ENCODE measurements at regions not wholly inside any gene's neighbourhood (a gene's known extent, or its start where the extent isn't known, plus 50 kb on each side); places are given as distances from the start of the nearest gene placed in this dataset.

- no peak overlapping the region for H3K4me3 ChIP-seq
- H3K27ac ChIP-seq = no peak overlapping the region
- no peaks in the 10 kb centered on the region for H3K9me3 ChIP-seq
These were observed 77.6 kb upstream of the PARP11 start for GRCh38 chr12:3950714-3951320.

GRCh38 chr12:3947781-3948180, 74.6 kb upstream of the PARP11 start:
- no peak for TF ChIP-seq POLR2AphosphoS5 (IDR thresholded peaks at IDR 0.05; ENCODE audit: insufficient read depth in 1 of 2, low read depth in 1 of 2)

More at GRCh38 chr12:3950714-3951320, 77.6 kb upstream of the PARP11 start:
- intact Hi-C loops (cut with DNase I) = no loop called here
- H3K27me3 ChIP-seq = no peaks in the 10 kb centered on the region
- DNase-seq (ENCODE audit: extremely low spot score in 2 of 2) = no peak
- TF ChIP-seq POLR2A (IDR thresholded peaks at IDR 0.05) (no peak), POLR2AphosphoS5 (IDR thresholded peaks at IDR 0.05; ENCODE audit: insufficient read depth in 1 of 2, low read depth in 1 of 2) (no peak), CTCF (IDR thresholded peaks at IDR 0.05) (no peak)
- H3K36me3 ChIP-seq = no peaks in the 10 kb centered on the region
- no peaks in the 10 kb centered on the region for H3K4me1 ChIP-seq

GRCh38 chr12:3945671-3946070, 72.5 kb upstream of the PARP11 start:
- Histone ChIP-seq H3K4me3 (no peak overlapping the region), H3K4me1 (no peaks in the 10 kb centered on the region), H3K27me3 (no peaks in the 10 kb centered on the region), H3K9me3 (no peaks in the 10 kb centered on the region), H3K27ac (no peak overlapping the region), H3K36me3 (no peaks in the 10 kb centered on the region)
- TF ChIP-seq CTCF (IDR thresholded peaks at IDR 0.05) (no peak), POLR2AphosphoS5 (IDR thresholded peaks at IDR 0.05; ENCODE audit: insufficient read depth in 1 of 2, low read depth in 1 of 2) (no peak), POLR2A (IDR thresholded peaks at IDR 0.05) (no peak)
- intact Hi-C loops (cut with DNase I) = no loop called here
- DNase-seq (ENCODE audit: extremely low spot score in 2 of 2) = no peak

More at GRCh38 chr12:3947781-3948180, 74.6 kb upstream of the PARP11 start:
- no peaks in the 10 kb centered on the region for H3K36me3 ChIP-seq
- no peaks in the 10 kb centered on the region for H3K4me1 ChIP-seq
- no peak for DNase-seq (ENCODE audit: extremely low spot score in 2 of 2)
- intact Hi-C loops (cut with DNase I) = no loop called here
- no peak overlapping the region for H3K27ac ChIP-seq
- H3K9me3 ChIP-seq = no peaks in the 10 kb centered on the region
- H3K27me3 ChIP-seq = no peaks in the 10 kb centered on the region
- H3K4me3 ChIP-seq = no peak overlapping the region

GRCh38 chr12:3944620-3945019, 71.4 kb upstream of the PARP11 start:
- Histone ChIP-seq H3K27ac (no peak overlapping the region), H3K9me3 (no peaks in the 10 kb centered on the region), H3K4me3 (no peak overlapping the region), H3K27me3 (no peaks in the 10 kb centered on the region), H3K36me3 (no peaks in the 10 kb centered on the region), H3K4me1 (no peaks in the 10 kb centered on the region)
- DNase-seq (ENCODE audit: extremely low spot score in 2 of 2) = no peak
- TF ChIP-seq POLR2AphosphoS5 (IDR thresholded peaks at IDR 0.05; ENCODE audit: insufficient read depth in 1 of 2, low read depth in 1 of 2) = no peak
- no peak for TF ChIP-seq CTCF (IDR thresholded peaks at IDR 0.05)
- no peak for TF ChIP-seq POLR2A (IDR thresholded peaks at IDR 0.05)
- intact Hi-C loops (cut with DNase I) = no loop called here

- no peaks in the 10 kb centered on the region for H3K4me1 ChIP-seq
These were observed 64.9 kb upstream of the PARP11 start for GRCh38 chr12:3938042-3938544.

More at GRCh38 chr12:3938042-3938544, 64.9 kb upstream of the PARP11 start:
- no peak for DNase-seq (ENCODE audit: extremely low spot score in 2 of 2)
- Histone ChIP-seq H3K4me3 (no peak overlapping the region), H3K27ac (no peak overlapping the region), H3K27me3 (no peaks in the 10 kb centered on the region), H3K9me3 (no peaks in the 10 kb centered on the region), H3K36me3 (no peaks in the 10 kb centered on the region)
- intact Hi-C loops (cut with DNase I) = no loop called here
- TF ChIP-seq CTCF (IDR thresholded peaks at IDR 0.05) (no peak), POLR2A (IDR thresholded peaks at IDR 0.05) (no peak), POLR2AphosphoS5 (IDR thresholded peaks at IDR 0.05; ENCODE audit: insufficient read depth in 1 of 2, low read depth in 1 of 2) (no peak)
